ENCODE measurements at regions not wholly inside any gene's neighbourhood (a gene's known extent, or its start where the extent isn't known, plus 50 kb on each side); places are given as distances from the start of the nearest gene placed in this dataset.

- TF ChIP-seq, protein P1, sequence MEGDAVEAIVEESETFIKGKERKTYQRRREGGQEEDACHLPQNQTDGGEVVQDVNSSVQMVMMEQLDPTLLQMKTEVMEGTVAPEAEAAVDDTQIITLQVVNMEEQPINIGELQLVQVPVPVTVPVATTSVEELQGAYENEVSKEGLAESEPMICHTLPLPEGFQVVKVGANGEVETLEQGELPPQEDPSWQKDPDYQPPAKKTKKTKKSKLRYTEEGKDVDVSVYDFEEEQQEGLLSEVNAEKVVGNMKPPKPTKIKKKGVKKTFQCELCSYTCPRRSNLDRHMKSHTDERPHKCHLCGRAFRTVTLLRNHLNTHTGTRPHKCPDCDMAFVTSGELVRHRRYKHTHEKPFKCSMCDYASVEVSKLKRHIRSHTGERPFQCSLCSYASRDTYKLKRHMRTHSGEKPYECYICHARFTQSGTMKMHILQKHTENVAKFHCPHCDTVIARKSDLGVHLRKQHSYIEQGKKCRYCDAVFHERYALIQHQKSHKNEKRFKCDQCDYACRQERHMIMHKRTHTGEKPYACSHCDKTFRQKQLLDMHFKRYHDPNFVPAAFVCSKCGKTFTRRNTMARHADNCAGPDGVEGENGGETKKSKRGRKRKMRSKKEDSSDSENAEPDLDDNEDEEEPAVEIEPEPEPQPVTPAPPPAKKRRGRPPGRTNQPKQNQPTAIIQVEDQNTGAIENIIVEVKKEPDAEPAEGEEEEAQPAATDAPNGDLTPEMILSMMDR (IDR thresholded peaks at IDR 0.05) = no peak
- TF ChIP-seq EP300 (IDR thresholded peaks at IDR 0.05) = no peak
Measured at GRCh38 chr16:59048876-59049275, 314.8 kb upstream of the GOT2 start.
